RWPE2 (cell line): ENCODE measurements at regions not wholly inside any gene's neighbourhood (a gene's known extent, or its start where the extent isn't known, plus 50 kb on each side); places are given as distances from the start of the nearest gene placed in this dataset.
"Not testable (repeated sequence)": the region's sequence is repeated elsewhere in the genome, so short reads cannot be mapped to it uniquely, and the experiment has no call there.

ENCODE experiments used
- ATAC-seq: fragments of 200-7000 bp; cut with Tn5 transposase; 3 replicates; pipeline ENCODE4 v1.9.1; 2021; ENCODE audit warnings: low read depth
- DNase-seq: peaks from one replicate; pipeline ENCODE4 v3.0.0-alpha.2; 2020; ENCODE audit warnings: low spot score
- H3K27ac ChIP-seq: fragments of 450-650 bp; 2 replicates; pipeline ENCODE4 v1.5.1; 2017; ENCODE audit warnings: mild to moderate bottlenecking; ENCODE audit not compliant: poor library complexity, severe bottlenecking
- H3K27me3 ChIP-seq: fragments of 250-450 bp; sonication (Bioruptor Pico); 2 replicates; pipeline ENCODE4 v1.5.1; 2021; ENCODE audit warnings: mild to moderate bottlenecking, moderate library complexity; ENCODE audit not compliant: insufficient read depth, poor library complexity, severe bottlenecking
- H3K36me3 ChIP-seq: fragments of 250-450 bp; sonication (Bioruptor Pico); 2 replicates; pipeline ENCODE4 v1.5.1; 2020; ENCODE audit warnings: low read depth, mild to moderate bottlenecking, moderate library complexity
- H3K4me1 ChIP-seq: fragments of 250-450 bp; sonication (Bioruptor Pico); 2 replicates; pipeline ENCODE4 v1.5.1; 2021; ENCODE audit warnings: mild to moderate bottlenecking, moderate library complexity; ENCODE audit not compliant: insufficient read depth, poor library complexity, severe bottlenecking
- H3K4me3 ChIP-seq: fragments of 250-450 bp; sonication (Bioruptor Pico); 2 replicates; pipeline ENCODE4 v1.5.1; 2021; ENCODE audit warnings: mild to moderate bottlenecking, moderate library complexity; ENCODE audit not compliant: severe bottlenecking
- H3K9me3 ChIP-seq: fragments of 250-450 bp; sonication (Bioruptor Pico); 2 replicates; pipeline ENCODE4 v1.5.1; 2021; ENCODE audit warnings: mild to moderate bottlenecking, moderate library complexity; ENCODE audit not compliant: severe bottlenecking
- CTCF ChIP-seq: fragments of 450-650 bp; IDR thresholded peaks from one replicate; pipeline ENCODE4 v1.5.1; 2017; ENCODE audit warnings: mild to moderate bottlenecking, moderate library complexity; ENCODE audit not compliant: poor library complexity, severe bottlenecking

- Histone ChIP-seq H3K27me3 (no peaks in the 10 kb centered on the region), H3K36me3 (no peaks in the 10 kb centered on the region), H3K4me3 (no peak overlapping the region), H3K9me3 (no peaks in the 10 kb centered on the region), H3K4me1 (no peaks in the 10 kb centered on the region), H3K27ac (no peak overlapping the region)
- no peak for ATAC-seq
- TF ChIP-seq CTCF, result no peak
- no peak for DNase-seq
Observed at GRCh38 chrX:34839451-34839850, 103.1 kb upstream of the FAM47B start.

- not testable (repeated sequence) for H3K27ac ChIP-seq, H3K4me1 ChIP-seq, H3K4me3 ChIP-seq, H3K36me3 ChIP-seq, ATAC-seq, H3K27me3 ChIP-seq, H3K9me3 ChIP-seq, DNase-seq
Observed at GRCh38 chrX:34841205-34841604, 101.4 kb upstream of the FAM47B start.

- ATAC-seq, result no peak
- no peak overlapping the region for H3K27ac ChIP-seq
- H3K36me3 ChIP-seq, result no peaks in the 10 kb centered on the region
- H3K4me3 ChIP-seq, result no peak overlapping the region
- no peaks in the 10 kb centered on the region for H3K4me1 ChIP-seq
- no peaks in the 10 kb centered on the region for H3K9me3 ChIP-seq
- no peak for DNase-seq
- no peaks in the 10 kb centered on the region for H3K27me3 ChIP-seq
- TF ChIP-seq CTCF, result no peak
Observed at GRCh38 chrX:34848281-34848680, 94.3 kb upstream of the FAM47B start.

GRCh38 chrX:34849371-34849770 lies 93.2 kb upstream of the FAM47B start:
- ATAC-seq, result peak; percentile 41
- H3K27me3 ChIP-seq, result no peaks in the 10 kb centered on the region
- DNase-seq, result no peak
- no peaks in the 10 kb centered on the region for H3K36me3 ChIP-seq
- no peak overlapping the region for H3K27ac ChIP-seq
- H3K4me1 ChIP-seq, result no peaks in the 10 kb centered on the region
- no peaks in the 10 kb centered on the region for H3K9me3 ChIP-seq
- H3K4me3 ChIP-seq, result no peak overlapping the region
- no peak for TF ChIP-seq CTCF

GRCh38 chrX:34859191-34859590 lies 83.4 kb upstream of the FAM47B start:
- no peak for ATAC-seq
- Histone ChIP-seq H3K9me3 (no peaks in the 10 kb centered on the region), H3K4me3 (no peak overlapping the region), H3K27ac (no peak overlapping the region), H3K36me3 (no peaks in the 10 kb centered on the region), H3K27me3 (no peaks in the 10 kb centered on the region), H3K4me1 (no peaks in the 10 kb centered on the region)
- no peak for TF ChIP-seq CTCF
- DNase-seq, result no peak
